ENCODE measurements at regions not wholly inside any gene's neighbourhood (a gene's known extent, or its start where the extent isn't known, plus 50 kb on each side); places are given as distances from the start of the nearest gene placed in this dataset.

DNA sequence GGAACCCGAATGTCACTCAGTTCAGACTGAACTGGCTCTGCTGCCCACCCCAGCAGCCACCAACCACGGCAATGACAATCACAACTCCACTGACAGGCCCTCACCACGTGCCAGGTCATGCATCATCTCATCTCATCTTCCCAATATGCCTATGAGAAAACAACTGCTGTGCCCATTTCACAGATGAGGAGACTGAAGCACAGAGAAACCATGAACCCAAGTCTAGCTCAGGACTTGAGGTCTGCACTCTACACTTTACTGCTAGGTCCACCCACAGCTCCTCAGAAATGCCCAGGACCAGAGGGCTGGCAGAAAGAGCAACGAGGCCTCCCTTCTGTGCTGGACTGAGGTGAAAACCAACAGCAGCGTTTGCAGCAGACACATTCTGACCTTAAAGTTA, 99.2 kb upstream of the LINGO1 start:
- TF ChIP-seq CTCF (conservative IDR thresholded peaks at IDR 0.05 in 1 of 2, IDR thresholded peaks at IDR 0.05 in 1 of 2; ENCODE audit: extremely low read depth in 1 of 2, insufficient read depth in 1 of 2, low read depth in 1 of 2, low read length in 2 of 2) (no peak), EZH2 (IDR thresholded peaks at IDR 0.05; ENCODE audit: borderline replicate concordance, low read length) (no peak)
